HPDE6-E6E7 (cell line): ENCODE measurements at regions not wholly inside any gene's neighbourhood (a gene's known extent, or its start where the extent isn't known, plus 50 kb on each side); places are given as distances from the start of the nearest gene placed in this dataset.

Experiments used
- DNase-seq: peaks from one replicate; pipeline ENCODE4 v3.0.0; 2011; ENCODE audit warnings: missing footprints; ENCODE audit errors: extremely low spot score

GRCh38 chr1:37239225-37239740 lies 205.0 kb upstream of the GRIK3 start:
- no peak for DNase-seq

DNA sequence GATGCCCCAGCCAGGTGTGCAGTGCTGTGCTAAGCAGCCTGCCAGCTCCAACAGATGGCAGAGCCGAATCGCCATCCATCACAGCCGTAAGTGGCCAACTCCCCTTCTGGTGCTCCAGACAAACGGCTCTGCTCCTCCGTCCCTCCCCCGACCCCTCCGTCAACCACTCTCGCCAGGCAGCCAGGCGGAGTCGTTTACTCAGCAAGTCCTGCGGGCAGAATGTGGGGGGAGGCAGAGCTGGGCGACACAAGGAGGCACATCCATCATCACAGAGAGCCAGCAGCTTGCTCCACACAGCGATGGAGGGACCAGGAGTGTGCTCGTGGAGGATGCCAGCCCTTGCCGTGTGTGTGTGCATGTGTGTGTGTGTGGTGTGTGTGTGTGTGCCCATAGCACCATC lies 206.6 kb upstream of the GRIK3 start:
- DNase-seq: no peak

GRCh38 chr1:37242501-37242900 lies 208.2 kb upstream of the GRIK3 start:
- DNase-seq: no peak

DNA sequence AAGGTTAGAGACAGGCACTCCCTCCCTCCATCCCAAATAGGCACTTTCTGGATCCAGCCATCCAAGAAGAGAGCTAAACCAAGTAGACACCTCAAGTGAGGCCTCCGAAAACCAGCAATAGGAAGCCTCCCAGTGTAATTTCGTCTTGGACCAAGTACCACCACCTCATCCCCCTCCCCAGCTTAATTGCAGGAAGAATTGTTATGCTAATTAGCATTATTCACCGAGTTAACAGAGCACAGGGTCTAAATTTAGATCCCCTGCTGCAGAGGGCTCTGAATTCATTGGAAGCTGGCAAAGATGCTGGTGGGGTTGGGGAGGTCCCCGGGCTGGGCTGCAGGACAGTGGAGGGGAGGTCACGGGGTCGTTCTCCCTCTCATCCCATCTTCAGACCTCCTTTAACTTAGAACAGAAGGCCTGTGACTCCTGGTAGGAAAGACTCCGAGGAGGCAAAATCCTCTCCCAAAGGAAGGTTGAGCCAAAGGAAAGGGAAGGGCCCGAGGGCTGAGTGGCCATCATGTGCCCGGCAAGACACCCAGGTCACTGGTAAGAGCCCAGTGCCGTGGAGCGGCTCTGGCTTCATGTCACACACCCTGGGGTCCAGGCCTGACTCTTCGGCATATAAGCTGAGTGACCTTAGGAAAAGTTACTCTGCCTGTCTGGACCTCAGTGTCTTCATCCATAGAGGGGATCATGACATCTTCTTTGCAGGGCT lies 209.2 kb upstream of the GRIK3 start:
- DNase-seq: no peak

GRCh38 chr1:37244083-37244480 lies 209.8 kb upstream of the GRIK3 start:
- no peak for DNase-seq

DNA sequence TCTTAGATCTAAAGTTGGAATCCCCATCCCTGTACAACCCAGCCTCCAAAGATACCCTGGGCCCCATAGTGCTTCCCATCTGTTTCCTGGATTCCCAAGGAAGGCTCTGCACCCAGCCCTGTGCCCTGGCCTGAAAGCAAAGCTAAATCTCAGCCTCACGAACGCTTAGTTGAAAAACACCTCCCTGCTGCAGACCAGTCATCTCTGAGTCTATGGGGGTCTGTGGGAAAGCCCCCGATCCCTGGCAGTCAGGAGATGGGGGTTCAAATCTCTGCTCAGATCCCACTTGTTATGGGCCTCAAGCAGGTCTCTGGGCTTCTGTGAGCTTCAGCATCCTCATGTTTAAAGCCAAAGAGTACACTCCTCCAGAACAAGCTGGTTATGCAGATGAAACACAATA lies 210.5 kb upstream of the GRIK3 start:
- DNase-seq: no peak

DNA sequence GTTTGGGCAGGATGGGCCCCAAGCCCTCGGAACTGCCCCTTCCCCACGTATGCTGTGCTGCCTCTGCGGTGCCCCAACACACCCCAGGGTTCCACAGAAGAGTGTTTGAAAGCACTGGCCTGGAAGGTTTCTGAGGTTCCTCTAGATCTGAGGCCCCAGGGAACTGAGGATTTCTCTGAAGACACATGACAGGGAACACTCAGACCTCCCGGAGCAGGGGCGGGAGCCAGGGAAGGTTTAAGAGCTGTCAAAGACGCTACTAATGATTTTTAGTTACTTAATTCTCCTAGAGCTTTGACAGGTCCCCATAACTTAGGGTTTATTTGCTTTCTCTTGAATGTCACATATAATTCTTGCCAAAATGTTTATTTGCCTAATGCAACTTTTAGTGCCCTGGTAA lies 212.3 kb upstream of the GRIK3 start:
- DNase-seq: no peak

GRCh38 chr1:37250371-37250770 lies 216.1 kb upstream of the GRIK3 start:
- no peak for DNase-seq

- peak; percentile 6 for DNase-seq
Observed at GRCh38 chr1:37255136-37255795, 219.1 kb upstream of the ZC3H12A start.

GRCh38 chr1:37255868-37256267 lies 218.5 kb upstream of the ZC3H12A start:
- no peak for DNase-seq

DNA sequence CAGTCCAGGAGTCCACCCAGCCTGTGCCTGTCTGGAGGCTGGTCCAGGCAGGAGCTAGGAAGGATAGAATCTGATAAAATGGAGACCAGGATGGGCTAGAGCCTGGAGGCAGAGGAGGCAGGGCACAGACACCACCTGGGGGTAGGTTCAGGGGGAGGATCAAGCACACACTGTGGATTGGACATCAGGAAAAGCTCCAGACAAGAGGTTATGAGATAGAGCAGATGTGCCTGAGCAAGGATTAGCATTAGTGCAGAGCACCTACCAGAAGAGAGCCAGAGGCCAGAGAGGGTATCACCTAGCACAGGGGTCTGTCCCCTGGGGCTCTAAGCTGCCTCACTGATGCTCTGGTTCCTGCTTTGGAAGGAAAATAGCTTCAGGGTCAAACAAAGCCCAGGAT lies 216.7 kb upstream of the ZC3H12A start:
- no peak for DNase-seq

- no peak for DNase-seq
Observed at GRCh38 chr1:37258068-37258467, 216.3 kb upstream of the ZC3H12A start.

DNA sequence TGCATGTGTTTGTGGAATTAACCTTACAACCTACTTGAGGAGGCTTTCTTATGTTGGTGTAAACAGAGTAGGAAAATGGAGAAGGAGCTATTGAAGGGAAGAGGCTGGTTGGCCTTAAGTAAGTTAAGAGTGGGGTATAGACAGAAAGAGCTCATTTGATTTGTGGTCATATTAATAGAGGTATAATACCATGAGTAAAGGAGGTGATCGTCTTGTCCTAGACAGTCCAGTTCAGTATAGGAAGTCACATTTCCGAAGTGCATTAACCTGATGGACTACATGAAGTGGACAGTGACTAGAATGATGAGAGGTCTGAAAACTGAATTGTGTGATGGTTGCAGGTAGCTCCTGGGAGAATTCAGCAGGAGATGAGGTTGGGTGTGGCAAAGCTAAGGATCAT lies 215.4 kb upstream of the ZC3H12A start:
- no peak for DNase-seq

DNA sequence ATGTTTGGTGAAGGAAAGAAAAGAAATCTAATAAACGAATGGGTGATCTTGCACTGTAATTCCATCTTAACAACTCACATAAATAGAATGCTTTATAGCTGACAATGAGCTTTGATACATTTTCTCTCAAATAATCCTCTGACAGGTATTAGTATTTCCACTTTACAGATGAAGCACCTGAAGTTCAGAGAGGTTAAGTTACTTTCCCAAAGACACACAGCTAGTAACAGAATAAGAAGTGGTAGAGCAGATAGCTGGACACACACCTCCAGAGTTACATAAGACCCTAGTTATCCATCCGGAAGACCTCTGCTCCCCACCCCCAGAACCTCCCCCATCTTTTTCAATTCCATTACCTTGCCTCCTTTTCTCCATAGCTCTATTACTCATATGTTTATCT lies 213.3 kb upstream of the ZC3H12A start:
- DNase-seq: no peak

- no peak for DNase-seq
Observed at GRCh38 chr1:37262439-37263170, 211.8 kb upstream of the ZC3H12A start.

- DNase-seq: no peak
Observed at GRCh38 chr1:37265156-37265555, 209.2 kb upstream of the ZC3H12A start.

DNA sequence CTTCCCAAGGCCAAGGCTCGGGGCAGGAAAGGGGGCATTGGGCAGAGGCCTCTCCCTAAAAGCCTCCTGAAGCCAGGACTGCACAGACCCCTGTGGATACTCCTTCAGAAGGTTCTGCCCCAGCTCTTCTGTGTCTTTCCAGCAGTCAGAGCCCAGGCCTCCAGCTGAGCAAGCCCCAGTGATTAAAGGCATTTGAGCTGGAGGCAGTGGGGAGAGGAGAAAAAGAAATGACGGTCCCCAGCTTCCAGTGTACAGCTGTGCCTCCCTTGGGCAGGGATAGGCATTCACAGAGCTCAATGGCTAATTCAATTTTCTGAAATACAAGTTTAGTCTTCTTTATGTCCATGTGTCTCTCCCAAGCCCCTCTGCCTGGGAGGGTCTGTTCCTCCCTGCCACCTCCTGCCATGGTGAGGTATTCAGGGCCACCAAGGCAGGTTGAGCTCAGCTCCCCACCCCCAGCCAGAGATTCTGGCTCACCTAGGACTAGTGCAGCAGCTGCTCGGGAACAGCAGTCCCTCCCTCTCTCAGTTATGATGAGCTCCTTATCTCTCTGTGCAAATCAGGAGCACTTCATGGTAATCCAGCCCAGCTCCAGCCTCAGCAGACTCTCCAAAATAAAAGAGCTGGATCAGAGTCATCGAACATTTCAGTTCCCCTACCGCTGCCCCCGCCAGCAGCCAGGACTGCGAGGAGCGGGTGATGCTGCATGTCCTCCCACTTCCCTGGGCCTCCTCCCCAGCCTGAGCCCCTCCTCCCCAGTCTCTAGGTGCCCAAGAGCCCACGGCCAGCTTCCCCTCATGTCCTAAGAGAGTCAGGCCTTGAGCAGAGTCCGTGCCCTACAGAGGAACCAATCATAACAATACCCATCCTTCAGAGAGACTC lies 208.4 kb upstream of the ZC3H12A start:
- no peak for DNase-seq

DNA sequence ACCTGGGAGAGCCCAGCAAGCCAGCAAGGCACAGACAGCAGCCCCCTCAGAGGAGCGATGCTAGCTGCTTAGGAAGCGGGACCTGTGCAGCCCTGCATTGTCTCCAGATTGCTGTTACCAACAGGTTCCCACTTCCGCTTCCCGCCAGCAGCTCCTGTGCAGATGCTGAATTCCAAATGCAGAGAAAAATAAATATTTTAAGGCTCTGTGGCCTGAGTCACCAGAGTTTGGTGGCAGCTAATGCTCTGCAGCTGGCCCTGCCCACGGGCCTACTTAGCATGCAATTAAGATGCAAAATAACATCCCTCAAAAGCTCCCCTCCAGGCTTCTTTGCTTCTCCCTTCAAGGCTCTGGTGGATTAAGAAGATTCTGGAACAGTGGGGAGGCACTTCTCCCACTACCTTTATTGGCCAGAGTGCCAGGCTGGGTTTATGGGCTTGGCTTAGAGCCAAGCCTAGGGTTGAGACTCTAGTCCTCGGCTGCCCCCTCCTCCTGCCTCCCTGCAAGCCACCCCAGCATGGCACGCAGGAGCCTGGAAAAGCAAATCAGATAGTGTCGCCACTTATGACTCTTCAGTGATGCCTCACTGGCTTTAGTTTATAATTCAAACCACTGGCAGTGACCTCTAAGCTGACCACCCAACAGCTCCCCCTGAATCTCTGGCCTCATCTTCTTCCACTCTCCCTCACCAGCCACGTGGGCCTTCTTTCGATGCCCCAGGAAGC lies 207.1 kb upstream of the ZC3H12A start:
- DNase-seq: no peak

- DNase-seq: no peak
Observed at GRCh38 chr1:37270639-37271038, 203.7 kb upstream of the ZC3H12A start.

DNA sequence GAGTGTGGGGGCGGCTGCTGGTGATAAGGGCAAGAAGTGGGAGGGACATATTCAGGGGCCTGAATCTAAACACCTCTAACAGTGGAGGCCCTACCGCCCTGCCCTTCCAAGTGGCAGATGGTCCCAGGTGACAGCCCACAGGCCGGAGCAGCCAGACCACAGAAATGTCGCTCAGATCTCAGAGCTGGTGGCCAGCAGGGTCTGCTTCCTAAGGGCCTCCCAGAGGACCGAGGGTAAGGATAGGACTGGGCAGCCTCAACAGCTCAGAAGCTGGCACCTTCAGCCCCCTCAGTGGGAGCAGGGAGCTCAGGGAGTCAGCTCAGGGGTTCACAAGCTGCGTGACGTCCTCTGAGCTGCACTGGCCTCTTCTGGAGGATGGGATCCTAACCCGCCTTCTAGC lies 201.8 kb upstream of the ZC3H12A start:
- no peak for DNase-seq

DNA sequence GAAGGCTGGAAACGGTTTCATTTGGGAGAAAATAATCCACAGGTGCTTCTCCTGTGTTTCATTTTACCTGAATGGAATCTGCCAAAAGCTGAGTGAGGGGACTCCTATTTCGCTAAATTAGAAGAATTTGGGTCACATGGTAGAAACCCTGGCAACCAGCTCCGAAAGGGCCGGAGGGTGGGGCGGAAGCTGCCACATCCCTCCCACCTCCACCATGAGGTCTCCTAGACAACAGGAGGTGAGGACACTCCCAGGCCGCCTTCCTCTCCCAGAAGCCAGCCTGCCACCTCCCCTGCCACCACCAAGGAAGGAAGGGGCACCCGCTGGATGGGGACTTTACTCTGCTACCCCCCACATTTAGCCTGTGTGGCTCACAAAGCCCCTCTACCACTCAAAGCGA lies 199.9 kb upstream of the ZC3H12A start:
- DNase-seq: no peak
